GM19328 (cell line): ENCODE measurements at regions not wholly inside any gene's neighbourhood (a gene's known extent, or its start where the extent isn't known, plus 50 kb on each side); places are given as distances from the start of the nearest gene placed in this dataset.
A peak's percentile ranks its signal among the peaks of the same experiment; 100 is the strongest.

Experiments
- ATAC-seq: cut with Tn5 transposase; IDR thresholded peaks from one replicate; pipeline ENCODE4 v1.9.1; 2021; ENCODE audit warnings: mild to moderate bottlenecking, moderate library complexity; ENCODE audit not compliant: unreplicated experiment

- ATAC-seq: no peak
Observed at GRCh38 chr14:73782623-73783022, 68.4 kb upstream of the PNMA1 start.

- ATAC-seq: no peak
Observed at GRCh38 chr14:73780896-73781295, 66.7 kb upstream of the PNMA1 start.

DNA sequence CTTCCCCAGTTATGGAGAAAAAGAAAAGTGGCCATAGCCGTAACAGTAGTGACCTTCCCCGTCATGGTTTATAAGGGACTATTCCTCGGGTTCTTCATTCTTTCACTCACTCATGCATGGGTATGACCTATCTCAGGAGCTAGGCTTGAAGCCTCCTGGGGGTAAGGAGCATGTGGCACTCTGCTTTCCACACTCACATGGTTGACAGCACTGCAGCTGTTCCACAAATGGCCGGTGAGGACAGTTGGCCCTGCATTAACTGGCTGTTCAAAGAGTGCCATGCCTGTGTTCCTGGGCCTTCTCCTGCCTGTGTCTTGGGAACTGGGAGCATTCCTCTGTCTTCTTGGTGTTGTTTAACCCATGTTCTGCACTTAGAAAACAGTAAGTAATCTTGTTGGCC is 66.2 kb upstream of the PNMA1 start:
- no peak for ATAC-seq

DNA sequence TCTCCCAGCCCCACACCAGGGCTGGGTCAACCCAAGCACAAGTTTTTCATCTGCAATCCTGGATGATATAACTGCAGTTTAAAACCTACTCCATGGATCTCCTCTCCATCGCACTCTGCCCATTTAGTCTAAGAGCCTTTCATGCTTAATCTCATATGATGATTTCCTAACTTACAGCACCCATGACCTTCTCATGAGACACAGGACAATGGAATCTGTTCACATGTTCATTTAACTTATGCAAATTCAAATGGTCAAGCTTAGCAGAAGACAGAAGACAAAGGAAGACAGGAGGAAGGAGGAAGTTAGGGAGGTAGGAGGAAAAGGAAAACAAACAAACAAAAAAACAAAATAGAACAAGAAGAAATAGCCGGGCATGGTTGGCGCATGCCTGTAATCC is 64.6 kb upstream of the PNMA1 start:
- ATAC-seq: no peak

GRCh38 chr14:73777420-73777819 is 63.2 kb upstream of the PNMA1 start:
- ATAC-seq: no peak

GRCh38 chr14:73776194-73776537 is 62.0 kb upstream of the PNMA1 start:
- no peak for ATAC-seq

- no peak for ATAC-seq
Observed at GRCh38 chr14:73775339-73776193, 61.4 kb upstream of the PNMA1 start.

- no peak for ATAC-seq
Observed at GRCh38 chr14:73774671-73775070, 60.5 kb upstream of the PNMA1 start.

DNA sequence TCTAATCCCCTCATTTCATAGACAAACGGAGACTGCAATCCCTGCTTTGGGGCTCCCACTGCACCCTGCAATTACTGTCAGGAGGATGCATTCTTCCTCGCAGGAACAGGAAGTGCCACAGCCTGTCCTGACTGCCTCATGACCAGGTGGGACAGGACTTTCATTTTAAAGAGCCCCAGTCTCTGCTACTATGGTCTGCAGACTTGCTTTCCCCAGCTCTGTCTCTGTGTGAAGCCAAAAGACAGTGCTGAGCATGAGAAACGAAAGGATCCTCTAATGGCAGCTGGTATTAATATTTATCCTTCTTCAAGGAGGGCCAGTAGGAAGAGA is 60.0 kb upstream of the PNMA1 start:
- ATAC-seq: no peak

- ATAC-seq: no peak
Observed at GRCh38 chr14:73773441-73774240, 59.5 kb upstream of the PNMA1 start.

GRCh38 chr14:73771848-73772638 is 57.9 kb upstream of the PNMA1 start:
- ATAC-seq: peak; percentile 42

DNA sequence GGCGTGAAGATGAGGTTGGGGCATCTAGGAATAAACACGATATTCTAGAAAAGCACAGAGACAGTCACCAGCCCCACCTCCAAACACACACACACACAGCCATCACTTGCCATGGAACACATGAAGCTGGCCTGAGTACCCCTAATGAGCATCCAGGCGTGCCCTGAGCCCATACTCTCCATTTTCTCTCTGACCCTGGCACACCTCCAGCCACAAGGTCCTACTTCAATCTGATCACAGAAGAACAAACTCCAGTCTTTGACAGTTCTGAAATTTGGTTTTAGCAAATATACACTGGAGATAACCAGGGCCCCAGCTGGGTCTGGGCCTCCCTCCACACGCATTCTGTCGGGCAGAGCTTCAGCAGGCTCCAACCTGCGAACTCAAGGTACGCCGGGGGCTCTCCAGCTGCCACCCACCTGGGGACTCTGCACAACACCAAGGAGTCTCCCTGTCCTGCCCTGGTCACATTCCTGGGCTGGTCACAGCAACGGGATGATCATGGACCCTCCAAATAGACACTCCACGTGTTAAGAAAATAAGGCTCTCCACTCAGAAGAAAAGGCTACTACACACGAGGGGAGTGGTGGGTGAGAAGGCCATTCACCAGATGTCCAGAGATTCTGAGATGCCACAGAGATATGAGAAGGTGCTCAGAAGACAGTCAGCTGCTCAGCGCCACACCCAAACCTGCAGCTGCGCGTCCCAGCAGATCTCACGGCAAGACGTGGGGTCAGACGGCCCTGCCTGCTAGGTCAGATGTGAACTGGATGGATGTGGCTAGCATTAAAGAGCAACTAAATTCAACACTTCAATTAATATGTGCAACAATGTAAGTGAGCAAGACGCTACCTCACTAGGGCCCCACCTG is 57.0 kb upstream of the PNMA1 start:
- peak; percentile 10 for ATAC-seq

DNA sequence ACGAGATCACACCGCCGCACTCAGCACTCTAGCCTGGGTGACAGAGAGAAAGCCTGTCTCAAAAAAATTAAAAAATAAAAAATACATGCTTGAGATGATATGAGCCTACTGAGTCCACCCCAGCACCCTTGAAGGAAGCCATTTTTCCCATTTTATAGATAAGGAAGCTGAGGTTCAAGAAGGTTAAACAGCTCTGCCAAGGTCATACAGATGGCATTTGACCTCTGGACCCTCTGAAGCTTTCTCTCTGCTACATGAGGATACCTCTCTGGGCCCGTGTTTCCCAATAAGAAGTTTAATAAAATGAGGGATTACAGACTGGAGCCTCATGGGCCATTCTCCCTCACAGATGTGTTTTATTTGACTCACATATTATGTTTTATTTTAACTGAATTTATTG is 53.9 kb upstream of the PNMA1 start:
- no peak for ATAC-seq

GRCh38 chr14:73764406-73765280 is 50.5 kb upstream of the PNMA1 start:
- ATAC-seq: no peak
